Immature natural killer cell (primary cell): ENCODE measurements at regions not wholly inside any gene's neighbourhood (a gene's known extent, or its start where the extent isn't known, plus 50 kb on each side); places are given as distances from the start of the nearest gene placed in this dataset.

ENCODE experiments used
- DNase-seq, 3 donors: peaks; one replicate each; pipeline ENCODE4 v3.0.0; 2022; ENCODE audit warnings: mixed read lengths in 1 of 3
- H3K27ac Mint-ChIP-seq, 6 donors: one replicate each; pipeline ENCODE4 v1.8.0; 2020; ENCODE audit warnings: mixed read lengths in 6 of 6, mild to moderate bottlenecking in 5 of 6, inconsistent platforms in 4 of 6, moderate library complexity in 3 of 6
- H3K27me3 Mint-ChIP-seq, 3 donors: one replicate each; pipeline ENCODE4 v1.8.0; 2020 to 2021; ENCODE audit warnings: low read depth in 3 of 3, mild to moderate bottlenecking in 3 of 3, mixed read lengths in 3 of 3, moderate library complexity in 3 of 3, inconsistent platforms in 1 of 3
- H3K36me3 Mint-ChIP-seq, 3 donors: one replicate each; pipeline ENCODE4 v1.8.0; 2020; ENCODE audit warnings: mixed read lengths in 3 of 3, inconsistent platforms in 2 of 3, mild to moderate bottlenecking in 2 of 3
- H3K4me1 Mint-ChIP-seq, 2 donors: one replicate each; pipeline ENCODE4 v1.8.0; 2020; ENCODE audit warnings: inconsistent platforms in 2 of 2, mild to moderate bottlenecking in 2 of 2, mixed read lengths in 2 of 2, moderate library complexity in 1 of 2
- H3K4me3 Mint-ChIP-seq, 5 donors: one replicate each; pipeline ENCODE4 v1.8.0; 2020; ENCODE audit warnings: mild to moderate bottlenecking in 5 of 5, mixed read lengths in 5 of 5, inconsistent platforms in 3 of 5, moderate library complexity in 3 of 5
- H3K9me3 Mint-ChIP-seq, 6 donors: one replicate each; pipeline ENCODE4 v1.8.0; 2020; ENCODE audit warnings: mild to moderate bottlenecking in 6 of 6, mixed read lengths in 6 of 6, inconsistent platforms in 4 of 6, moderate library complexity in 3 of 6

DNA sequence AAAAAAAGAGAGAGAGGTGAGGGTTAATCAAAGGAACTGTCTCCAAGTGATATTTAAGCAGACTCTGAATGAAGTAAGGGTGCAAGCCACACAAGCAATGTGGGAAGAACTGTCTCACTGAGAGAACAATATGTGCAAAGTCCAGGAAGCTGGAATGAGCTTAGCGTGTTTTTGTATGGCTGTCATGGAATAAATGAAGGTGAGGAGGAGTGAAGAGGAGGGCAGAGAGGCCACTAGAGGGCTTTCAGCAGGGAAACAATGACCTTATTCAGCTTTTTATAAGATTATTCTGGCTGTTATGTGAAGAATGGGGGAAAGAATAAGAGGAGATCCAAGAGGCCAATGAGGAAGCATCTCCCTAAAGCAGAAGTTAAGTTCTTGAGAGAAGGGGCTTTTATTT is 86.9 kb upstream of the COL8A1 start:
- H3K4me1 Mint-ChIP-seq, result no peaks in the 10 kb centered on the region
- peaks cover 0 to 3% (median 2%) of the 10 kb centered on the region in 3 donors for H3K27me3 Mint-ChIP-seq
- H3K27ac Mint-ChIP-seq, result no peak overlapping the region
- no peak for DNase-seq
- peaks cover 5 to 31% (median 23%) of the 10 kb centered on the region in 6 donors for H3K9me3 Mint-ChIP-seq
- H3K4me3 Mint-ChIP-seq, result no peak overlapping the region
- no peaks in the 10 kb centered on the region for H3K36me3 Mint-ChIP-seq

DNA sequence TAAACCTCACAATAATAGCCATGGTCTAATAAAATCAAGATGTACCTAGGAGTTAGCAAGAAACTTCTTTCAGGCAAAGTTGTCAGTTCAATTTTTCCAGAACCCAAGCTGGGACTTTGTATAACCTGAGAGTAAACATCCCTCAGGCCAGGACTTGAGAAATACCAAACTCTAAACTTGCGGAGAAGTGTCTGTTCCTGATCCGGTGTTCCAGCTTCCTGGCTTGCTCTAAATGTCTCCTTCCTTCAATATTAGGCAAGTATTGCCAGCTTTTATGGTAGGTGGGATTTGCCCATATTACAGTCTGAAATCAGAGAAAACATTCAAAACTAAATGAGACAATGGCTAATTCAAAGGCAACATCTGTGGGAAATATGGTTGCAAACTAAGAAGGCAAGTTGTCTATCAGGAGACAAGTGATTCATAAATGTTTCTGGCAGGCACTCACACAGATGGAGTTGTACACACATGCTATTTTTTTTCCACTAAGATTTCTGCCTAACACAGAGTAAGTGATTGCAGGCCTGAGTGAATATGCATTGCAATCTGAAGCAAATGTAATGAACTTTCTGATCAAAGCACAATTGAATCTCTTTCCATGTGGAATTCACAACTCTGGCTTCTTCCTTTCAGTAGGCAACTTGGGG is 88.3 kb upstream of the COL8A1 start:
- H3K27me3 Mint-ChIP-seq, result peaks cover 0 to 3% (median 2%) of the 10 kb centered on the region in 3 donors
- no peaks in the 10 kb centered on the region for H3K4me1 Mint-ChIP-seq
- H3K27ac Mint-ChIP-seq, result no peak overlapping the region
- no peak for DNase-seq
- peaks cover 5 to 33% (median 17%) of the 10 kb centered on the region in 6 donors for H3K9me3 Mint-ChIP-seq
- no peak overlapping the region for H3K4me3 Mint-ChIP-seq
- H3K36me3 Mint-ChIP-seq, result no peaks in the 10 kb centered on the region

DNA sequence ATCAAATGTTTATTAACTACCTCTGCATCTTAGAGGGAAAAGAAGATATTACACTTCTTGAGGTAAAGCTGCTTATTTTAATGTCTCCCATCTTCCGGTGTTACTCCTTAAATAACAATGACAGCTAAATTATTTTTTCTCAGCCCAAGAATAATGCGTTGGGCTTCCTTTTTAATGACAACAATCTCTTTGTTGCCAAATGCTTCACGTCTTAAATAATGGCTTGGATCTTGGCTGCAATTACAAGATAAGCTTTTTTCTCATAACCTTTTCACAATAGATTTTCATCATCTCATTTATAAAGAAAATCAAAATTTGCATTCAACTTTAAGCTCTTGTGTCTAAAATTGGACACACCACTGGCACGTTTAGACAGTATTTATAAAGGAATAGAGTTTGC is 89.2 kb upstream of the COL8A1 start:
- H3K4me1 Mint-ChIP-seq, result no peaks in the 10 kb centered on the region
- H3K9me3 Mint-ChIP-seq, result peaks cover 2 to 29% (median 12%) of the 10 kb centered on the region in 6 donors
- H3K36me3 Mint-ChIP-seq, result no peaks in the 10 kb centered on the region
- no peak overlapping the region for H3K4me3 Mint-ChIP-seq
- H3K27ac Mint-ChIP-seq, result no peak overlapping the region
- H3K27me3 Mint-ChIP-seq, result peaks cover 0 to 3% (median 2%) of the 10 kb centered on the region in 3 donors
- DNase-seq, result no peak

DNA sequence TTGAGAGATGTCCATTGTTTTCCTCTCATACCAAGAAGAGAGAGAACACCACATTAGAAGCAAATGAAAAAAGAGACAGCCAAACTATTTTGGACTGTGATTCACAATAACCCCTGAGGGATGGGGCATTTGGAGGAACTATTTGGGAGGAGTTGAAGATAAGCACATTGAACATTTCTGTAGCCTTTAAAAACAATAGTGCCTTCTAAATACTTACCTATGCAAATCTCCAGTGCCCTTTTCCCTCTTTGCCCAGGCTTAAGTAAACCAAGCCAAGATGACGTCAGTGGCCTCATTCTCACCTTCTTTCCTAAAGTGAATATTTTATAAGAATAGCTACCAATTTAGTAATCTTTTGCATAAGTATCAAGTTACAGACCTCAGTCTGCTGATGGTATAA is 89.7 kb upstream of the COL8A1 start:
- Mint-ChIP-seq H3K4me1 (no peaks in the 10 kb centered on the region), H3K27me3 (peaks cover 0 to 5% (median 2%) of the 10 kb centered on the region in 3 donors), H3K9me3 (peaks cover 2 to 26% (median 10%) of the 10 kb centered on the region in 6 donors), H3K27ac (no peak overlapping the region), H3K4me3 (no peak overlapping the region), H3K36me3 (no peaks in the 10 kb centered on the region)
- no peak for DNase-seq

DNA sequence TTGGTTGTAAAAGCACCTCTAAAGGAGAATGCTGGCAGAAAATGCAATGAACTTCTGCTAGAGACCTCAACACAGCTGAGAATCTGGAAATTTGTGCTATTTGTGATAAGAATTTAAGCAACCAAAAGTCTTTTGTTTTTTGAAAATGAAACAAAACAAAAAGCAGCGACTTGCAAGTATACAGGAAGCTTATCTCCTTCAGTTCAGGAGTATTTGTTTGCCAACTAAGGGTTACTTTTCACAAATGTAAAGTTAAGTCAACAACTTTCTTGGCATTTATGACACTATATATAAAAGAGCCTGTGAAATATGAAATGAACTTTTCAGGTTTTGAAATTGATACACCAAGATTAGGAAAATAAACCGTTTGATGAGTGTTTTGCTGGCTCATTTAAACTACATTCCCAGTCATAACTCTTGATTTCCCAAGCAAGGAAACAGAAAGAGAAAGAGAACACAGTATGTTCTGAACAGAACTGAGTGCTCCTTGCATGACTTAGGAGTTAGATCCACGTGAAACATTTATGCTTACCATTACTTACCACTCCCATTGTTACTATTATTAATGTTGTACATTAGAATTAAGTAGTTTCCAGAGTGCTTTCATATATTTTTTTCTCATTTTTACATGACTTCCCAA is 92.3 kb upstream of the COL8A1 start:
- Mint-ChIP-seq H3K9me3 (peaks cover 0 to 23% (median 4%) of the 10 kb centered on the region in 6 donors), H3K4me1 (no peaks in the 10 kb centered on the region), H3K27ac (no peak overlapping the region), H3K4me3 (no peak overlapping the region), H3K36me3 (no peaks in the 10 kb centered on the region), H3K27me3 (peaks cover 0 to 2% (median 2%) of the 10 kb centered on the region in 3 donors)
- DNase-seq, result no peak

DNA sequence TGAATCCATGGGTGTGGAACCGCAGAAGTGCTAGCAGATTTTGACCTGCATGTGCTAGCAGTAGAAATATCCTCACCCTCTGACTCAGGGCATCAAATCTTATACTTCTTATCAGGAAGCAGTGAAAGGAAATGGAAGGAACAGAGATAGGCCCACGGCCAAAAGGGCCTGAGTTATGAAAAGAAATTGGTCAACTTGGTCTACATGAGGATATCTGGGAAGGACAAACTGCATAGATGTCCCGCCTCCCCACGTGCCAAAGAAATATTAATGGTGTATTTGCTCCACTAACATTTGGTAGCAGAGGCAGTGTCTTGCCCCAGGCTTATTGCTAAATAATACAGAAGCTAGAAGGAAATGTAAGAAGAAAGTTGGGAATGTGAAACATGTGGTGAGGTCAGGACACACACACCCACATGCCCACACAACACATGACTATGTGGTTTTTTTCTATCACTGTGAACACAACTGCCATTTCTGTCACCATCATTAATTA is 93.6 kb upstream of the COL8A1 start:
- no peak for DNase-seq
- H3K9me3 Mint-ChIP-seq, result peaks cover 0 to 15% (median 2%) of the 10 kb centered on the region in 6 donors
- no peaks in the 10 kb centered on the region for H3K36me3 Mint-ChIP-seq
- no peak overlapping the region for H3K4me3 Mint-ChIP-seq
- no peaks in the 10 kb centered on the region for H3K4me1 Mint-ChIP-seq
- H3K27ac Mint-ChIP-seq, result no peak overlapping the region
- H3K27me3 Mint-ChIP-seq, result peaks cover 0 to 2% (median 0%) of the 10 kb centered on the region in 3 donors

DNA sequence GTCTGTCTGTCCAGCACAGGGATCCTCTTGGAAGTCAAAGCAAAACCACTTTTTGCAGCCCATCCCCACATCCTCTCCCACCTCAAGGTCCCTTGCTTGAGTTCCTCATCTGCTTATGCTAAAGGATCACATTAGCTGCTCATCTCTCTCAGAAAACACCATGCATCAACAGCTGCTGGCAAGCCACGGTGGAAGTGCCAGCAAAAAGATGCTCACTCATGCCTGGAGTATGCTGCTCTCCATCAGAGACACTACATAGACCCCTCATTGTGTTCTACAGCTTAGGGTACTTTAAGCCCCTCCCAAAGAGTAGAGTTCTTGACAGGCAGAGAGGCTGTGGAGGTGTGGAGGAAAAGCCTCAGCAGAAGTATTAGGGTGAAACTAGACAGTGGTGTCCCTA is 94.6 kb upstream of the COL8A1 start:
- Mint-ChIP-seq H3K36me3 (no peaks in the 10 kb centered on the region), H3K4me1 (no peaks in the 10 kb centered on the region), H3K9me3 (peaks cover 0 to 11% (median 2%) of the 10 kb centered on the region in 6 donors), H3K27ac (no peak overlapping the region), H3K4me3 (no peak overlapping the region), H3K27me3 (peaks cover 0 to 2% (median 2%) of the 10 kb centered on the region in 3 donors)
- DNase-seq, result no peak

DNA sequence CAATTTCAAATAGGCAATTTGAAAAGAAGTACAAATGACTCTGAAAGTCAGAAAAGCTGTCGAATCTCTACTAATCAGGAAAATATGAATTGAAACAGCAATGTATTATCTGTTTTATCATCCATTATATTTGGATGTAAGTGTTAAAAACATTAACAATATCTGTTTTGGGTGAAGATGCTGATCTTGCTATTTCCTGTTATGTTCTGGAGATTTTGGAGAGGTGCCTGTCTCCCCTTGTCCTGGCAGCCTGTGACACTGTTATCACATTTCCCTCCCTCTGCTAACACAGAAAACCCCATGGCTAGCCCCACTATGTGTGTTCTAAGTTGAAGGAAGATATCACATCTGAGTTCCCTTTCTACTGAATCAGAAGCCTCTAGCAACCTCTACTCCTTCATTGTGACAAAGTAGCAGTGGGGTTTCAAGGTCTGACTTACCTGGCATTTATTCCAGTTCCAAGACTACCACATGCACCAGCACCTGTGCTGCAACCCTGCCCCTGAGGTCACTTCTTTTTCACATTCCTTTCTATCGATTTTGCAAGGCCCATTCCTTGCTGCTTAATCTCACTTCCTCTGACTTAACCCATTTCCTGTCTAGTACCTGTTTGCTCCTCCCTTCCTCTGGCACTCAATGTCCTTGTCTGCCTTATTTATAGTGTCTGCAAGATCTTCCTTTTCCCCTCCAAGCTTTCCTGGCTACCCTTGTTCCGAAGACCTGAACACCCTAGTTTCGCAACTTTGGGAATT is 95.5 kb upstream of the COL8A1 start:
- Mint-ChIP-seq H3K27me3 (peaks cover 0 to 2% (median 2%) of the 10 kb centered on the region in 3 donors), H3K4me3 (no peak overlapping the region), H3K4me1 (no peaks in the 10 kb centered on the region), H3K27ac (no peak overlapping the region), H3K36me3 (no peaks in the 10 kb centered on the region), H3K9me3 (peaks cover 0 to 11% (median 1%) of the 10 kb centered on the region in 6 donors)
- DNase-seq, result no peak

DNA sequence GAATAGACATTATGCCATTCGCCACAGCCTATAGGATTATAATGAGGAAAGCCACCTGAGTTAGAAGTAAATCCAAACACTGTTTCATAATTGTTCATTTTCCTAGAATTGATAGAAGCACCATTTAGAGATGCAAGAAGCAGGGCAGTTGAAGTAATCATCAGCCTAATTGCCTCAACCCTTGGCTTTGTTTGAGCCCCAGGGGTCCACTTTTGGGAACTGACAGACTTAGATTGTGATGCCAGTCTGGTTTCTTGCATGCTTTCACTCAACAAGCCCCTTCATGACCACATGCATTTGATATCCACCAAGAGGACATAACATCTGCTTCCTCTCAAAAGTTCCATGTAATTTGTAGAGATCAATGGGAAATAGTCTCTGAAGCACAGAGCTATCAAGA is 97.2 kb upstream of the COL8A1 start:
- DNase-seq, result no peak
- no peak overlapping the region for H3K27ac Mint-ChIP-seq
- H3K27me3 Mint-ChIP-seq, result peaks cover 0 to 2% (median 2%) of the 10 kb centered on the region in 3 donors
- H3K9me3 Mint-ChIP-seq, result peaks cover 0 to 11% (median 0%) of the 10 kb centered on the region in 6 donors
- H3K4me3 Mint-ChIP-seq, result no peak overlapping the region
- no peaks in the 10 kb centered on the region for H3K4me1 Mint-ChIP-seq
- no peaks in the 10 kb centered on the region for H3K36me3 Mint-ChIP-seq

DNA sequence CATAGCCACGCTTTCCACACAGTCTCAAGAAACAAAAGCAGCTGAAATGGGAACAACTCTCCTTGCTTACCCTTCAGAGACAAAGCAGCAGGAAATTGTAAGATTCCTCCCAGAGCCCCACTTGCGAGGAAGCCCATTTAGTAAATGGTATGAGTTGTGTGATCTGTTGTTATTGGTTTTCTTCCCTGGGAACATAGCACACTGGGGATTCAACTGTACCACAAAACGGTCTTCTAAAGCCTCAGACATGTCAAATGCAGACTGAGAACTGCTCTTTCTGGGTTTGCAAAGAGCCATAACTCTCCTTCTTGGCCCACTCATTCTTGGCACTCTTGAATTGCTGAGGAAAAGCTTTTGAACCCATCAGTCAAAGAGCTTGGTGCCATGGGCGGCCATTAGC is 101.0 kb upstream of the COL8A1 start:
- H3K27me3 Mint-ChIP-seq, result peaks cover 0 to 2% (median 0%) of the 10 kb centered on the region in 3 donors
- no peak overlapping the region for H3K4me3 Mint-ChIP-seq
- H3K36me3 Mint-ChIP-seq, result no peaks in the 10 kb centered on the region
- no peak for DNase-seq
- no peaks in the 10 kb centered on the region for H3K9me3 Mint-ChIP-seq
- no peaks in the 10 kb centered on the region for H3K4me1 Mint-ChIP-seq
- no peak overlapping the region for H3K27ac Mint-ChIP-seq

DNA sequence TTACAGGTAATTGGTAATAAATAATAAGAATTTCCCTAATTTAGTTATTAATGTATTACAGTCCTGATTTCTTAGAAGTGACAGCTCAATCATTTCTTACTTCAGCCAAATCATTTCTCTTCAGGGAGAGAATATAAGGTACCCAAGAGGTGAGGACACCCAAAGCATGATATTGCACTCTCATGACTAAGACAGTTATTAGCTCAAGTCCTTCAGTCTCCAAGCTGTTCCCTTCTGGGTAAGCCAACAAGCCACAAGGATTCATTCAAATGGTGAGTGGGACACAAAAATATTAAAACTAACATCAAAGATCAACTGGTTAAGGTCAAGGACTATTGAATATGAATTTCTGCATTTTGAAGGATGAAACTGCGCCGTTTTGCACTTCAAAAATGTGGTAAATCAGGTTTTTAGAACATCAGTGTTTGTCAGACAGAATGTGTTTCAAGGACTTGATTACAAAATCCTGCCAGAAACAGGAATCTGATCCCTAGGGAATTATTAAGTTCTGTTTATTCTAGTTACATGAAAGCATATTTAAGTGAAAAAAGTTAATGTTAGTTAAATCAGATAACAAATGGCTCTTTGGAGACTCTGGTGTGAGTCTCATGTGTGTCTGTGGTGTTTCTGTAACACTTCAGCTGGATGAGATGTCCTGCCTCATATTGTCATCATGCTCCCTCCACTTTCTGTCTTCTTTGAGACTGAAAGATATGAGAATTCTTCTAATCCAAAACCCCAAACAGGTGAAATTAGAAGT is 101.7 kb upstream of the COL8A1 start:
- DNase-seq, result no peak
- peaks cover 0 to 1% (median 0%) of the 10 kb centered on the region in 6 donors for H3K9me3 Mint-ChIP-seq
- no peak overlapping the region for H3K4me3 Mint-ChIP-seq
- H3K27me3 Mint-ChIP-seq, result peaks cover 0 to 2% (median 0%) of the 10 kb centered on the region in 3 donors
- H3K36me3 Mint-ChIP-seq, result no peaks in the 10 kb centered on the region
- H3K4me1 Mint-ChIP-seq, result no peaks in the 10 kb centered on the region
- H3K27ac Mint-ChIP-seq, result no peak overlapping the region

DNA sequence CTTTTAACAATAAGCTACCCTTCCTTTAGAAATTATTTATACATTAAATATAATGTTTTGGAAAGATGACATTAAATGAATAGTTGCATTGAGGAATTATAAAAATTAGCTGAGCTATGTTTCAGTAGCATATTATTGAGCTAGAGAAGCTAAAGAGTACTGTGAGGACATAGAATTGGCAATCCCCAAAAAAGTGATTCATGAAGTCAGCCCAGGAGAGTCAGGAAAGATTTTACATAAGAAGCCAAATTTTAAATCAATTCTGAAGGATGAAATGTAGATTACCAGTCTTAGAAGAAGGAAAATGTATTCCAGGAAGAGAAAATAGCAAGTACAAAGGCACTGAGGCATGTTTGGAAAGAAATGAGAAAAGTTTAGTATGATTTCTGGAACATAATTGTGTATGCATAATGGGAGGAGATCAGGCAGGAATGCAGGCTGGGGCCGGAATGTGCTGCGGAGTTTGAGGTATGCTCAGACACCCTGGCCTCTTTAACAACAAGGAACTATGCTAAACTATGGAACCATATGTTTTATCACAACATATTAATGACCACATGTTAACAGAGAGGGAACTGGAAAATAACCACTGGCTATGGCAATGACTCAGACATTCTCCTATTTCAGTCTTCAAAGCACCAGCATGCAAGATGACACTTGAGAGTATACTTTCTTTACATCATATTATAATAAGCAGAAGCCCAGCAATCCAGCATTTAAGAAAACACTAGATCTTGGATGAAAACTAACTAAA is 103.3 kb upstream of the COL8A1 start:
- Mint-ChIP-seq H3K4me3 (no peak overlapping the region), H3K9me3 (peaks cover 0 to 1% (median 0%) of the 10 kb centered on the region in 6 donors), H3K27ac (no peak overlapping the region), H3K4me1 (no peaks in the 10 kb centered on the region), H3K27me3 (peaks cover 0 to 2% (median 0%) of the 10 kb centered on the region in 3 donors), H3K36me3 (no peaks in the 10 kb centered on the region)
- no peak for DNase-seq

DNA sequence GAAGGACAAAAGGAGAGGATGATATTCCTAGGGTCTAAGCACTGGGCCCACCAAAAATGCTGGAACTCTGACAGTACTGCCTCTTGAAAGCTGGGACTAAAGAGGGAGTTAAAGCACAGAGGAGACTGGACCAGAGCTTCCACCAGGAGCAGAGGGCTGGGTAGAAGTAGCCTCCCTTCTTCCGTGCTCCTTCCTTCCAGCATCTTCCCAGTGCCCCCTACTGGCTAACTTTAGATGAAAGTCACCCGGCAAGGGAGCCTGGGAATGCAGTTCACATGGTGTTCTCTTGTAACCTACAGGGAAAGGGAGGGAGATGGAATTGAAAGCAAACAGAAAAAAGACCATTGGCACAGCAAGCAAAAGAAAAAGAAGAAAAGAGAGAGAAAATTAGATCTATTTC is 106.1 kb upstream of the COL8A1 start:
- no peaks in the 10 kb centered on the region for H3K4me1 Mint-ChIP-seq
- no peak for DNase-seq
- H3K27ac Mint-ChIP-seq, result no peak overlapping the region
- peaks cover 0 to 6% (median 0%) of the 10 kb centered on the region in 6 donors for H3K9me3 Mint-ChIP-seq
- no peak overlapping the region for H3K4me3 Mint-ChIP-seq
- H3K36me3 Mint-ChIP-seq, result no peaks in the 10 kb centered on the region
- H3K27me3 Mint-ChIP-seq, result no peaks in the 10 kb centered on the region
